OCI-M2 (cell line): ENCODE measurements at regions not wholly inside any gene's neighbourhood (a gene's known extent, or its start where the extent isn't known, plus 50 kb on each side); places are given as distances from the start of the nearest gene placed in this dataset.

Experiments
- DNase-seq: peaks from one replicate; lab custom pipeline; 2025; ENCODE audit not compliant: unreplicated experiment; lab: John Stamatoyannopoulos, UW

DNA sequence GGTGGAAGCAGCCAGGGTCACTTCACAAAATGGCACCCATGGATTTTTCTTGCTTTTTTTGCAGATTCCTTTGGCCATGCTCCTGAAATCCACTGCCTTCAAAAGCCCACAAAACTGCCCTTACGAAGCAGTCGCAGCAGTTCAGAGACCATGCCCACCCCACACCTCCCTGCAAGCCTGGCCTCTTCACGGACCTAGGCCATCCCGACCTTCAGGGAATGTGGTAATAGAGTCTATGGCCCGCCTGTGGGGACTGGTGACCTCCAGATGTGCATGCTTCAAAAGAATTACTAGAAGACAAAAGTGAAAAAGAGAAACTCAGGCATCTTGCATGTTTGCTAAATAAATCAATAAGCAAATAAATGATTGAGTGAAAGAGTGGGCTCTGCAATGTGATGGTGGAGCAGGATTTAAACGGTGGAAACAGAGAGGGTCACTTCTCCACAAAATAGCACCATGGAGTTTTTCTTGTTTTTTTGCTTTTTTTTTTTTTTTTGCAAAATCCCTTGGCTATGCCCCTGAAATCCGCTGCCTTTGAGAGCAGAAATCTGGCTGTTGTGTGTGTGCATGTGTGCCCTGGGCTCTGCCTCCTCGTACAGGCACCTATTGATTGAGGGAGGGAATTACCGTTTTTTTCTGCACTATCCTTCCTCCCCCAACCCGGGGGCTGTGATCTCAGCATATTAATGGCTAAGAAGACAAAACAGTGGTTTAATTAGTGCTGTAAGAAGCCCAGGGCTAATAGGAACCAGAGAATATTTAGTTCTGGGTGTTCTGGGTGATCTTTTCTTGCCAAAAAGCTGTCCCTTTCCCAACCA lies 107.4 kb downstream of the PXDC1 start:
- DNase-seq: no peak

DNA sequence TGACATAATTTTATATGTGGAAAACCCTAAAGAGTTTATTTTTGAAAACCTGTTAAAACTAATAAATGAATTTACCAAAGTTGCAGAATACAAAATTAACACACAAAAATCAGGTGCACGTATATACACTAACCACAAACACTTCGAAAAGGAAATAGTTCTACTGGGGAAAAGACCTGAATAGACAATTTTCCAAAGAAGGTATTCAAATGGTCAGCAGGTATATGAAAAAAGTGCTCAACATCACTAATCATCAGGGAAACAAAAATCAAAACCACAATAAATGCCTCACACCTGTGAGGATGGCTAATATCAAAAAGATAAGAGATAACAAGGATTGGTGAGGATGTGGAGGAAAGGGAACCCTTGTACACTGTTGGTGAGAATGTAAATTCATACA lies 110.6 kb downstream of the PXDC1 start:
- no peak for DNase-seq

DNA sequence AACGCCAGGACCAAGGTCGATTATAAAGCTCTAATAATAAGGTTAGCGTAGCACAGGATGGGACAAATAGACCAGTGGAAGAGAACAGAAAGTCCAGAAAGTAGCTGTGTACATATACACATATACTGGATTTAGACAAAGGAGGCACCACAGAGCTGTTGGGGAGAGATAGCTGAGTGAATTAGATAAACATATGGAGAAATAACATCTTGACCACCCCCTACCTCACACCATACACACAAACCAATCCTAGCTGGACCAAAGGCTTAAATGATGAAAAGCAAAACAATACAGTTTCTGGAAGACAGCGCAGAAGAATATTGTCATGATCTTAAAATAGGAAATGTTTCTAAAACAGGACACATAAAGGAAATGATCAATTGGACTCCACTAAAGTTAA lies 112.9 kb downstream of the PXDC1 start:
- no peak for DNase-seq

DNA sequence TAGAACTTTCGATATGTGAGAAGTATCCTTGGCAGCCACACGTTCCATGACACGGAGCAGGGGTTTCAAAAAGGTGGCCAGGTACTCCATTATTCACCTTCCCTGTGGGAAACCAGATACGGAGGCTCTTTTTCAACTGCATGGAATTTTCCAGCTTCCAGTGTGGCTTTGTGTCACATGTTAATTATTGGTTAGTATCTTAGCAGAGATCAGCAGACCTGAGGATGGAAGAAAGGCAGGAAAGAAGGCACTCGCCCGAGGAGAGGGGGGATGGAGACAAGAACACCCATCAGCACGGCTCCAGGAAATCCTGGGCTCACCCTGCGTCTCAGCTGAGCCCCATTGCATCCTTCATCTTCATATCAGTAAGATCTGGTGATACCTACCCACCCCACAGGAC lies 115.5 kb downstream of the PXDC1 start:
- no peak for DNase-seq

DNA sequence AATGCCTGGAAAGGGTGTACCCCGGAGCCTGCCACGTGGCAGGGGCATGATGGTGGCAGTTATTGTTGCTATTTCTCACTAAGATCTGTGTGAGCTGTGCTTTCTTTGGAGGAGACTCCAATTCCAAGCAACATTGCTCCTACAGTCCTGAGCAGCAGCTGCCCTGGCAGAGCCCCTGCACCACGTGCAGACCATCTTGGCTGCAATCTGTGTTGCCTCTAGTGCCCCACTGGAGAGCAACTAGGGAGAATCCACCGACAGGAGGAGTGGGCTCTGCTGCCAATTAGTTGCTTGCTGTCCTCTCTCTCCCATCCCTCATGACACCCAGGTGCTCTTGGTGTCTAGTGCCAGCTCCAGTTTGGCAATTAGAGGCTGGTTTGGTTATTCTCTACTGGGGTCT lies 116.0 kb downstream of the PXDC1 start:
- DNase-seq: no peak

DNA sequence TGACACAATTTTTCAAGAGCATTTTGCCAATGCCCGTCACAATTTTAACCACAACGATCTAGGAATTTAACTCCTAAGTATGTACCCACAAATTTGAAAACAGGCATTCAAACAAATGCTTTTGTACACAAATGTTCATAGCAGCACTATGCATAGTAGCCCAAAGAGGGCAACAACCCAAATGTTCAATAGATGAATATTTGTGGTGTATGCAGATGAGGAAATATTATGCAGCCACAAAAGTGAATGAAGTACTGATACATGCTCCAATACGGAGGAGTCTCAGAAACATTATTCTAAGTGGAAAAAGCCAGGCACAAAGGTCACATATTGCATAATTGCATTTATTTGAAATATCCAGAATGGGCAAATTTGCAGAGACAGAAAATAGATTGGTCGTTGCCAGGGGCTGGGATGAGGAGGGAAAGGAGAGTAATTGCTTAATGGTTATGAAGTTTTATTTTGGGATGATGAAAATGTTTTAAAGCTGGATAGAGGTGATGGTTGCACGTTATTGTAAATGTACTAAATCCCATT lies 117.2 kb downstream of the PXDC1 start:
- DNase-seq: no peak

DNA sequence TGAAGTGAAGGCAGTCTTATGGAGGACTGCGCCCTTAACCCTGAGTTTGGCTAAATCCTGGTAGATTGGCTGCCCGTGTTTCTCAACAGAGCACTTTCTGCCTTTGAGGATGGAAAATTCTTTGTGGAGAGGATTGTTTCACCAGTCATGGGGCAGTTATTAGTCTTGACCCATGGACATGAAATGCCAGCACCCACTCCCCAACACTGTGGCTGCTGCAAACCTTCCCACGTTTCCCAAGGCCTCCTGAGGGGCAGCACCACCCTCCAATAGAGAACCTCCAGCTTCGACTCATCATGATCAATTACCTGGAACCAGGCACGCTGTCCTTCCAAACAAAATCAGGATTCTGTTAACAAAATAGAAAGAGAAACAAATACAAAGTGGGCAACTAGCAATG lies 117.8 kb downstream of the PXDC1 start:
- DNase-seq: no peak

DNA sequence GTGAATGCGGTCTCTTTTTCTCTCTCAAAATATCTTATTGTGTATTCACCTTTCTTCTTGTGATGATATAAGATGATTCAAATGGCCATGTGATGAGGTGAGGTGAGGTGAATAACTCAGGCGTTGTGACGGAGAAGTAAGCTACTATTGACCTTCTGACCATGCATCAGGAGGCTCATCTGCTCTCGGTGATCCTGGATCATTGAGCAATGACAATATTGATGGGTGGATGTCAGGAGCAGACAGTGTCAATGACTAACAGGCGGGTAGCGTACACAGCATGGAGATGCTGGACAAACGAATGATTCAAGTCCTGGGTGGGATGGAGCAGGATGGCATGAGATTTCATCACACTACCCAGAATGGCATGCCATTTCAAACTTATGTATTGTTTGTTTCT lies 119.6 kb downstream of the PXDC1 start:
- no peak for DNase-seq

DNA sequence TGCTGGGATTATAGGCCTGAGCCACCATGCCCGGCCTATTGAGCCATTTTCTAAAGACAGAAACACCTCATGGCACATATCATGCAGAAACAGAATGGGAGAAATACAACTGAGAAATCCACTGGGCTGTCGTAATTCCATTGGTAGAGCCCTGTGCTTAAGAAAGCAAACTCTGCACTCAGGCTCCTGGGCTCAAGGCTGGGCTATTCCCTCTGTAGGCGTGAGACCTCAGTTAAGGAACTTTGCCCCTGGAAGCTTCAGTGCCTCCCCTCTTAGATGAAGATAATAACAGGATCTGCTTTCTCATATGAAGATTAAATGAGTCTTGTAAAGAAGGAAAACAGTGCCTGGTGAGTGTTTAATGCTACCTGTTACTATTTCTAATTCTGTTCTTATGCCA lies 120.3 kb downstream of the PXDC1 start:
- no peak for DNase-seq

DNA sequence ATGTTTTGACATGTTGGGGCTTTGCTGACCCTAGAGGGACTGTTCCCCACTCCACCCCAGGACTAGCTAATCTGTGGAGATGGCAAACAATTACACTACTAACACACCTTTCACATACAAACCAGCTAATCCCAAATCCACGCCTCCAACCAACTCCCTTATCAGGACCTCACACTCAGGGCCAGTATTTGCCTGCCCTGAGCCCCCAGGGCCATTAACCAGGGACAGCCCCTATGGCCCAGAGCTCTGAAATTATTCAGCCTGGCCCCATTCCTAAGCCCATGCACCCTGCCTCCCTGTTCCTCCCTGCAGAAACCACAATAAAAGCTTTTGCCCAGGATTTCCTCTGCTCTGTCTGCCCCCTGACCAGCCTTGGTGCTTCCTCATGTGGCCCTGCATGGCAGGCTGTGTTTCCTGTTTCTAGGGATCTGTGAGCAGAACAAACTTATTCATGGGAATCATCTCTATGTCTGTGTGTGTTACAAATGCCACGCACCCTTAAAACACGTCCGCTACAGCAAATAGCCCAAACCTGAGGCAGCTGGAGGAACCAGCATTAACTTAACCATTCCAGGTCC lies 121.2 kb downstream of the PXDC1 start:
- no peak for DNase-seq

DNA sequence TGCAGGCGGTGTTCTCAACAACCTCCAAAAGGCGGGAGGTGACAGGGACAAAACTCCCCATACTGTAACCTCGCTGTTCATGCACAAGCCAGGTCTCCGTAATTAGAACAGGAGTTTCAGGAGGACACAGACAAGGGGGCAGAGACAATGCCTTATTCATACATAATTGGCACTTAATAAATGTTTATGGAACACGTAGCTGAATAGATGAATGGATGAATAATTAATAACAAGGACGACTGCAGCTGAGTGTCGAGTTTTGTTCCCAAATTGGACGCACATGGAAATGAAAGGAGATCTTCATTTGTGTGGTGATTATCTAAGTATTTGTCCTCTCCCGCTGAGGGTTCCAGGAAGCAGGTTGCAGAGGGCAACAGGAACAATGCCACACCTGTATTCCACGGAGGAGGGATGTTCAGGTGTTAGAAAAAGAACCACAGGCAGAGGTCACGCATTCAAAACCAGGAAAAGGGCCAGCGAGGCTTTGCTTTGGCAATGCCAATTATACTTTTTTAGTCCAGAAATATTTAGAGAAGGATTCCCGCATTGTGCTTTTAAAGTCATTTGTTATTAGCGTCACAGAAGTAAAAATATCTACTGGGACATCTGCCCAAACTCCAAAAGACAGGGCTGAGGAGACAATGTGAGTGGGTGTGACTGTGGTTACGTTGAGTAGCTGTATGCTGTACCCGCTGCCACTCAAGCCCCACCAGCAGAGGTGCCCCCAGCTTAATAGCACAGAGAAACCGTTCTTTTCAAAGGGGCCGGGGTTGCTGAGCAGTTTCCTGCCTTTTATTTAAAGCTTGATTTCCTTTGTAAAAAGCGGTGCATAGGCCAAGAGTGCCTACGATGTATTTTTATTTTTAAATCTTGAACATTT lies 123.3 kb downstream of the PXDC1 start:
- no peak for DNase-seq

DNA sequence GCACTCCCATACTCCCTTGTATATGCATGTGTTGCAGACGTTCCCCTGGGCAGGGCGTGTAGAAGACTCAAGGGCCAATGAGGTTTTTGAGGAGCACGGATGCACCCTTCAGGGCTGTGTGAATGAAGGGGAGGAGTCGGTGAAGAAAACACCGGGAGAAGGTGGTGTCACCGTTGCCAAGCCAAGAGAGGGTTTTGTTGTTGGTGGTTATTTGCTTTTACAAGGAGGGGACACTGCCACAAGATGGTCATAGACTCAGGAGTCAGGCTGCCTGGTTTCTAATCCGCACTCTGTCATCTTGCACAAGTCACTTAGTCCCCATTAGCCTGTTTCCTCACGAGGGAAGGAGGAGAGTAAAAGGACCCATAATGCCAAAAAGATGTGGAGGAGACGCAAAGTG lies 124.0 kb downstream of the PXDC1 start:
- no peak for DNase-seq

DNA sequence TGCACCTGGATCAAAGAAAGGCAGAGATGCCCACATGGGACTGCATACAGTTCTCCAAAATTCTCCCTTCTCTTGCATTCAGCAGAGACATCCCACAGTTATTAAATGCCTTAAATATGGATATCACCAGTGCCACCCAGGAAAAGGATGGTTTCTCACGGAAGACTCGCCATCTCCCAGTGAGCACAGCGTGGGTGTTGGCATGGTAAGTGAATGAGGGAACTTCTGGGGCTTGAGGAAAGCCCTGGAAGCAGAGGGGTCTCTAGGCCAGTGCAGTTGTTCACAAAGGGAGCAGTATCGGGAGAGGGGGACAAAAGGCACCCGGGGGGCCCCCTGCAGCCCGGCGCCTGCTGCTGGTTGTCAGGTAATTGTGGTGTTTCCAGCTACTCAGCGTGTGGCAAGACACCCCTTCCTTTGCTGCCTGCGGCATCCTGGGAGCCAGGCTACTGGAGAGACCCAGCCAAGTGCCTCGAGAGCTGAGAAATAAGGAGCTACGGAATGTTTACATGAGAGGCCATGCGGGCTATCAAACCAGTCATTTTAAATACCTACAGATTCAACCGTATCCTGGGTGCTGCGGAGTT lies 125.4 kb downstream of the PXDC1 start:
- no peak for DNase-seq

DNA sequence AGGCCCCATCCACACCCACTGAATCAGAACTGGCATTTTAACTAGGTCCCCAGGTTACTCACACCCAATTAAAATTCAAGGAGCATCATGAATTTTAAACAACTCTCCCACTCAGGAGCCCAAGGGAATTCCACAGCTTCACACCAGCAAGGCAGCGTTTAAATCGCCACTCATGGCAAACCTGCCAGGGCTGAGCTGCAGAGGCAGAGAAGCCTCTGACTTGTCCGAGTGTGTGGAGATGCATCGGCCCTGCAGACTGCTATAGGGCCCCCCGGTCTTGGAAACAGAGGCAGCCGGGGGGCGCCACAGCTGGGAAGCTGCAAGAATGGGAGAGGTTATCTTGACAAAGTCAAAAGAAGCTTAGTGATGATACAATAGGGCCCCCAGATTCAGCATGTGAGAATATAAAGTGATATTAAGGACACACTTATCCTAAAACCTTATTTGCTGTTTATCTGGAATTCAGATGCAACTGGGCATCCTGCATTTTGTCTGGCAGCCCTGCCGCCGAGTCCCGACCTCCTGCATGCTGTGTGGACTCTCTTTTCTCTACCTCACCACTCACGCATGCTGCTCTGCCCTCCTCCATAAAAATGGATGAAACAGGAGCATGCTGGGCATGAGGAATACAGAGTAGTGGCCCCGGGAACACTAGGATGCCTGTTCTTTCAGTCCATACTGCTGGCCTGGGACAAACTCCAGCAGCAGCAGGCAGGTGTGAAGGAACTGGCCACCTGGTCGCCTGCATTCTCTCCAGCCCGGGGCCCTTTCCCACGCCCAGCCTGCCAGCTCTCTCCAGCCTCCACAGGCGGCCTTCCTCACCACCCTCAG lies 126.1 kb downstream of the PXDC1 start:
- DNase-seq: no peak

DNA sequence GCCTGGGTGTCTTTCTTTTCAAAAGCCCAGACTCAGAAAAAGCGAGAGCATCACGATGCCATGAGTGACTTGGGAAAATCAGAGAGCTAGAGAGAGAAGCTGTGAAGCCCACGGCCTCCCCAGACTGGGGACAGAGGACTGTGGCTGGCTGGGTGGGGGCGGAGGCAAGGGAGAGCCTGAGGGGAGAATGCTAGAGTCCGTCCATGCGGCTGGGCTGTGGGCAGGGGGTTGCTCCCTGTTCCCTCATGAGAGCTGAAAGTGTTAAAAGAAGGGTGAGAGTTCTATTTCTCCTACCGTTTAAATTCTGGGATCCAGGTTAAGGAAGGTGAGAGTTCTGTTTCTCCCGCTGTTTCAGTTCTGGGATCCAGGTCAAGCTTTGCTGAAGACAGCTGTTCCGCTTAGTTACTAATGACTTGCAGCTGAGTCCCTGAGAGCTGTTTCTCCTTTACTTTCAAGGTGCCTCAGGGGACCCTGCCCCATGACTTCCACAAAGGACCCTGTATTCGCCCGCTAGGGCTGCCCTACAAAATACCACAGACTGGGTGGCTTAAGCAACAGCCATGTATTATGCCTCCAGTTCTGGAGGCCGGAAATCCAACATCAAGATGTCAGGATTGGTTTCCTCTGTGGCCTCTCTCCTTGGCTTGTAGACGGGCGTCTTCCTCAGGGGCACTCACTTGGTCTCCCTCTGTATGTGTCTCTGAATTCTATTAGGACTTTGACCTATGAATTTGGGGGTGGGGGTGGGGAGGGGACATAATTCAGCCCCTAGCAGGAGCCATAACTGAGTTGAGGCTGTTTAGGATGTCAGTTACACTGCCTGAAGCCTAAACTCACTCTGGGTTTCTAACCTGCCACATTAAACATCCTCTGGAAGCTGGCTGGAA lies 127.0 kb downstream of the PXDC1 start:
- DNase-seq: no peak

DNA sequence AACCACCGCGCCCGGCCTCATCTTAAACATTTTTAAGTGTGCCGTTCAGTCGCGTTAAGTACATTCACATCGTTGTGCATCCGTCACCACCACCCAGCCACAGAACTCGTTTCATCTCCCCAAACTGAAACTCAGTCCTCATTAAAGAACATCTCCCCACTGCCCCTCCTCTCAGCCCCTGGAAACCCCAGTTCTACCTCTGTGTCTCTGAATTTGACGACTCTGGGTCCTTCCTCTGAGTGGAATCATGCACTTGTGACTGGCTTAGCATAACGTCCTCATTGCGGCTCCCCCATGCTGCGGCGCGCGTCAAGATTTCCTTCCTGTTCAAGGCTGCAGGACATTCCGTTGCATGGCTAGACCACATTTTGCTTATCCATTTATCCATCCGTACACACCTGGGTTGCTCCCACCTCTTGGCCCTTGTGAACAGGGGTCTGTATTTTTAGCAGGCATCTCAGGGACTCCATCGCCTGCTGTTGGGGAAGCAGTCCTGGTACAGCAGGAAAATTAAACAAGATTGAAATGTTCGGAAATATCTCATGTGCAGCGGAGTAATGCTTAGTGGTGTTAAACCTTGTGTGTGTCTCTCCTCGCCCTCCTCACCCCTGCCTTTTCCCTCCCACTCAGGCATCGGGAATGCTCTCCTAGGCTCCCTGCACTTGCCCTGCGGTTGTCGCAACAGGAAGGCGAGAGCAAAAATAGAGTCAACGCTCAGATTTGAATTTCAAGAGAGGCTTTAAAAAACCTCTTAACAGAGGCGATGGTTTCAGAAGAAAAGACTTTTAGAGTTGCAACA lies 127.9 kb downstream of the PXDC1 start:
- no peak for DNase-seq

DNA sequence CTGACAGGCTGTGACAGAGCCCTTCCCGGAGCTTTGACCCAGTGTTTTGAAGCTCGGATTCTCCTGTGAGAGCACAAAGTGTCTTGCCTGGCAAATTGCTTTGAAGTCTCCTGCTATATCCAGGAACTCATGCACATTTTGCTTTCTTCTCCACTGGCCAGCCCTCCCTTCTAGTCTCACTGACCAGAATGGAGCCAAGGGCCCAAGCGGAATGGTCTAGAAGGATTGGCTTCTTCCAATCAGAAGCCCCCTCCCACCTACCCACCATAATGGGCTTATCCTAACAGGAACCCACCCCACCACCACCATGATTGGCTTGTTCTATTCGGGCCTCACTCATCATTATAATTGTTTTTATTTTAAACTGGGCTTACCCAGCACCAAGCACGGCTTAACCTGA lies 130.1 kb downstream of the PXDC1 start:
- DNase-seq: no peak

DNA sequence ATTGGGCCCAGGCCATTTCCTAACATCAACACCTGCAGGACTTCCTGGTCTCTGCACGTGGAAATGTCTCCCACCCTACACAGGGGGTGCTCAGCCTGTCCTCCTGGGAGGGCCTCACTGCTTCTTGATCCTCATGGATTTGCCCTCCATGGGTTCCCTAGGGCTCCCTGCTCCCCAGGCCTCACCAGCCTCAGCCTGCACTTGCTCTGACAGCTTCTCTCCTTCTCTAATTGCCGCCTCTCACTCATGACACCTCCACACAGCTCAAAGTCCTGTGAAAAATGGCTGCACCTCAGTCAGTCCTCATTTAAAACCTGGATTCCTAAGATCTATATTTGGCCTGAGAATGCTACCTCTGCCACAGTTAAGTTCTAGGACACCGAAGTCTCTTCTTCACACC lies 130.6 kb downstream of the PXDC1 start:
- no peak for DNase-seq

DNA sequence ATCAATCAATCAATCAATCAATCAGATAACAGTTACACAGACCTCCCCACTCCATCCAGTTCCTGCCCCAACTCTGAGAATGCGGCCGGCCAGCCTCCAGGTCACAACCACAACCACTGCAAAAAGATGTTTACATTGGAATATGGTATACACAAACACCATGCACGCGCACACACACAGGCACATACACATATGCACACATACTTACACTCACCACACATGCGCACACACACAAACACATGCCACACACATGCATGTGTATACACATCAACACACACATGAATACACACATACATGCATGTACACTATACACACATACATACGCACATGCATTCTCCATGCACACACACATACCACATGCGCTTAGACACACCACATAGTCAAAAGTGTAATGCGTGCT lies 131.1 kb downstream of the PXDC1 start:
- no peak for DNase-seq
